ENCODE measurements at regions not wholly inside any gene's neighbourhood (a gene's known extent, or its start where the extent isn't known, plus 50 kb on each side); places are given as distances from the start of the nearest gene placed in this dataset.

DNA sequence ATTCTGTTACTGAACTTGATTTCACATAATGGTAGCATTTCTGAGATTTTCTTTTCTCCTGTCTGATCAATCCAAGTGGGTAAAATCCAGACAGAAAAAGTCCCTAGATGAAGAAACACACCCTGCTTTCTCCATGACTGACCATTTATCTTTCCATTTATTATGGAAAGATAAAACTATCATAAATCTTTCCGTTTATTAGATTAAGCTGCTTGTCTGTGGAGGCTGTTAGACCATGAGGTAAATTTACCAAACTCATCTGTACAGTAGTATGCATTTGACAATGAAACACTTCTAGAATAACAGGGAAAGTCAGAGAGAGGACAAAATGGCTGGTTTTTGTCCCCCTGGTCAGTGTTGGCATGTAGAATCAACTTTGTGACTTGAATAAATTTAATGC lies 491.2 kb upstream of the SEMA6A start:
- TF ChIP-seq, protein P1, sequence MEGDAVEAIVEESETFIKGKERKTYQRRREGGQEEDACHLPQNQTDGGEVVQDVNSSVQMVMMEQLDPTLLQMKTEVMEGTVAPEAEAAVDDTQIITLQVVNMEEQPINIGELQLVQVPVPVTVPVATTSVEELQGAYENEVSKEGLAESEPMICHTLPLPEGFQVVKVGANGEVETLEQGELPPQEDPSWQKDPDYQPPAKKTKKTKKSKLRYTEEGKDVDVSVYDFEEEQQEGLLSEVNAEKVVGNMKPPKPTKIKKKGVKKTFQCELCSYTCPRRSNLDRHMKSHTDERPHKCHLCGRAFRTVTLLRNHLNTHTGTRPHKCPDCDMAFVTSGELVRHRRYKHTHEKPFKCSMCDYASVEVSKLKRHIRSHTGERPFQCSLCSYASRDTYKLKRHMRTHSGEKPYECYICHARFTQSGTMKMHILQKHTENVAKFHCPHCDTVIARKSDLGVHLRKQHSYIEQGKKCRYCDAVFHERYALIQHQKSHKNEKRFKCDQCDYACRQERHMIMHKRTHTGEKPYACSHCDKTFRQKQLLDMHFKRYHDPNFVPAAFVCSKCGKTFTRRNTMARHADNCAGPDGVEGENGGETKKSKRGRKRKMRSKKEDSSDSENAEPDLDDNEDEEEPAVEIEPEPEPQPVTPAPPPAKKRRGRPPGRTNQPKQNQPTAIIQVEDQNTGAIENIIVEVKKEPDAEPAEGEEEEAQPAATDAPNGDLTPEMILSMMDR (conservative IDR thresholded peaks at IDR 0.05): no peak
- no peak for TF ChIP-seq EZH2 (IDR thresholded peaks at IDR 0.05; ENCODE audit: low read depth)
